ENCODE measurements at regions not wholly inside any gene's neighbourhood (a gene's known extent, or its start where the extent isn't known, plus 50 kb on each side); places are given as distances from the start of the nearest gene placed in this dataset.

DNA sequence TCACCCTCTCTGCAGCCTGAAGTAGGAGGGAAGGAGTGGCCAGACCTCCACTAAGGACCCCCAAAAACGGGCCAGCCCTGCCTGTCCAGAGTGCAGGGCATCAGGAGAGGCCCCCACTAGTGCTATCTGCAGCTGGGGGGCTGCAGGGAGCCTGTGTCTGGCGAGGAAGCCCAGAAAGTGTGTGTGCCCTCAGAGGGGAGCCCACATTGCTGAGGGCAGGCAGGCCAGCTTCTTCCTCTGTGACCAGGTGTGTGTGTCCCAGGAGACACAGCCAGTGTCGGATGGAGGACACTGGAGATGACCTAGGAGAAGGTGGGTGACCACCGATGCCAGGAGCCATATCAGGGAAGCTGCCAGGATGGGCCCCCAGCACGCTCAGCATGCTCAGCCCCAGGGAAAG lies 218.7 kb downstream of the IRX2 start:
- no peak for DNase-seq

DNA sequence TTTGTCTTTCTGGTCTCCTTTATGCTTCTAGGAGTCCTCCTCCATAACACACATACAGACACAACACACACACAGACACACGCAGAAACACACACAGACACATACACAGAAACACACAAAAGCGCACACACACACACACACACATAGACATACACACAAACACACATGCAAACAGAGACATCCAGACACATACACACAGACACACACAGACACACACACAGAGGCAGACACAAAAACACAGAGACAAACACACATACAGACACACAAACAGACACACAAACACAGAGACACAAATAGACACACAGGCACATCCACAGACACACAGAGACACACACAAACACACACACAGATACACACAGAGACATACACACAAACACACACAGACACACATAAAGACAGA lies 220.2 kb downstream of the IRX2 start:
- DNase-seq: no peak

DNA sequence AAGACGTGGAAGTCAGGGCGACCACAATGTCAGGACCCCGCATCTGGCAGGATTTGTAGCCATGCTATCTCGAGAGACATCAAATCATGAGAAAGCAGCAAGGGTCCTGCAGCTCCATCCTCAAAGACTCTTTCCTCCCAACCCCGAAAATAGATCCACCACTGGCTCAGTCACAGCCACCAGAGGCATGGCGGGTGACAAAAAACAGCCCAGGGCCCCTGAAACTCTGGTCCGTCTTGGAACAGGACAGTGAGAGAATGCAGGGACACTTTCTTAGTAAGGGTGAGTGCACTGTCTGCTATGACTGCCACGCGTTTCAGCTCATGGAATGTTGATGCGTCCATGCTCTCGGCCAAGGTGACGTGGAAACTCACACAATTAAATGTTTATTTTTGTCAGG lies 220.9 kb downstream of the IRX2 start:
- no peak for DNase-seq

DNA sequence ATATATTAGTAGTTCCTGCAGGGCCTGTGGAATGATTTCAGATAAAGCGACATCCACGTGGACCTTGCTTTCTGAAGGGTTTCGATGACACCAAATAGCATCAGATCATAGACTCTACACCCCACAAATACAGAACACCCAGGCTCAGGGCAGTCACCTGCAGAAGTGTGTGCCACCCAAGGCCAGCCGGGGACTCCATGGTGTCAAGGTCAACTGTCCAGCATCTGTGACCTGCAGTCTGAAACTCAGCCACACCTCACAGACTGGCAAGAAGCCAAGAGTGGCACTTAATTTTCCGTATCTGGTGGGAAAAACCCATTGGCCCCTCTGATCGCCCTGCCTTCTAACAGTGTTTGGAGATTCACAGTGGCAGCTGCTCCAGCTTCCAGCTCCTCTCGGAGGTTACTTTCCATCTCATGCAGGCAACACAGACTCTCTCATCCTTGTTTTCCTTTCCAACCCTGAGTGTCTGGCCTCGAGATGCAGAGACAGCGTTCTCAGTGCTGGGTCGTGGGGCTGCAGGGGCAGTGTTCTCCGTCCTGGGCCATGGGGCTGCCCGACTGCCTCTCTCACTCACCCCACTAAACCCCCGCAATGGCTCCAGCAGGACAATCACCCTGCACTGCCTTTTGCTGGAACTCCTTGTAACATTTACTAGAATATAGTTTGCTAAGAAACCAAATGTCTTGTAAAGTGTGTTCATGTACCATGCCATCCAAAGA lies 221.9 kb downstream of the IRX2 start:
- DNase-seq: no peak

DNA sequence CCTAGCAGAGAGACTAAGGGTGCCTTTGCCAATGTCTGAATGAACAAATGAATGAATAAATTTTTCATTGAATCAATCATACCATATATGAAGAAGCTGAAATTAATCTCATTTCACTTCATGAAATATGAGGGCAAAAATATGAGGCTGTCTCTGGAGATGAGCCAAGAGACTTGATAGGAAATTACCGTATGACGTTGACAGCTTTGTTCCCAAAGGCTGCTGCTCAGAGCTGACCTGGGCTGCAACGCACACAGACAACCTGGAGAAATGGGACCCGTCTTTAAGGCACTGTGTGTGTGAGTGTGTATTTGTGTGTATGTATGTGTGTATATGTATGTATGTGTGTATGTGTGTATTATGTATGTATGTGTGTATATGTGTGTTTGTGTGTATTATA lies 226.1 kb downstream of the IRX2 start:
- no peak for DNase-seq

DNA sequence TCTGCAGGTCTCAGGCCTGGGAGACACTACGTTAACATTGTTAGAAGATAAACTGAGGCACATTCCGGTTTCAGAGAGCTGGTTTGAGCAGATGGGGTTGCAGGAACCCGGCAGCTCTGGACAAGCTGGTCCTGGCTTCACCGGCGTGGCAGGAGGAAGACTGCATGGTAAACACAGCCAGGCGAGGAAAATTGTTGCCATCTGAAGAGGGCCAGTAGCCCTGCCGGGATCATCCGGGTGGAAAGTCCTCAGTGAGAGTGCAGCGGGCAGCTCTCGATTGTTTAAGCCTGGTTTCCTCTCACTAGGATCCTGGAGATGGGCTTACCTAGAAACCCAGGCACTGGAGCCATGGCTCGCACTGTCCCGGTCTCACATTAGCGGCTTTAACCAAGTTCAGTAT lies 226.9 kb downstream of the IRX2 start:
- DNase-seq: no peak

DNA sequence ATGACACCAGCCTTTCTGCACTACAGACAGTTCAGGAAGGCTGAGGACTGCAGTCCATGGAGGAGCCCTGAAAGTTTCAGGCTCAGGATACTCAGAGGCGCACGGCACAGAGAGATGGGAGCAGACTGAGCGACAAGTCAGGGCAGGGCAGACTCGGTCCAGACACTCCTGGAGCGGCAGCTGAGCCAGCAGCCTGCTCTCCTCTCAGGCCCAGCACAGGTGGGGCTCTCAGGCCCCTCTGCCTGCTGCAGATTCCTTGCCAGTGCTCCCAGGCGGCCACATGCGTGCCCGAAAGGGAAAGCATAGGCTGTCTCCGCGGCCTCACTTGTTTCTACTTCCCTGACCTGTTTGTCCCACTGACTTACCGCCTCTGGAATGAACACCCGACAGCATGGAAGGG lies 228.3 kb downstream of the IRX2 start:
- DNase-seq: no peak

DNA sequence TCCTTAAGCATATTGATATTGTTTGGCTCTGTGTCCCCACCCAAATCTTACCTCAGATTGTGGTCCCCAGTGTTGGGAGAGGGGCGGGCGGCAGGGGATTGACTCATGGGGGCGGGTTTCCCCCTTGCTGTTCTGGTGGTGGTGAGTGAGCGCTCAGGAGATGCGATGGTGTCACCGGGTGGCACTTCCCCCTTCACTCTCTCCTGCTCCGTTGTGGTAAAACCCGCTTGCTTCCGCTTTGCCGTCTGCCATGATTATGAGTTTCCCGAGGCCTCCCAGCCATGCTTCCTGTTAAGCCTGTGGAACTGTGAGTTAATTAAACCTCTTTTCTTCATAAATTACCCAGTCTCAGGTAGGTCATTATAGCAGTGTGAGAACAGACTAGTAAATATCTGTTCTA lies 229.1 kb downstream of the IRX2 start:
- DNase-seq: no peak

DNA sequence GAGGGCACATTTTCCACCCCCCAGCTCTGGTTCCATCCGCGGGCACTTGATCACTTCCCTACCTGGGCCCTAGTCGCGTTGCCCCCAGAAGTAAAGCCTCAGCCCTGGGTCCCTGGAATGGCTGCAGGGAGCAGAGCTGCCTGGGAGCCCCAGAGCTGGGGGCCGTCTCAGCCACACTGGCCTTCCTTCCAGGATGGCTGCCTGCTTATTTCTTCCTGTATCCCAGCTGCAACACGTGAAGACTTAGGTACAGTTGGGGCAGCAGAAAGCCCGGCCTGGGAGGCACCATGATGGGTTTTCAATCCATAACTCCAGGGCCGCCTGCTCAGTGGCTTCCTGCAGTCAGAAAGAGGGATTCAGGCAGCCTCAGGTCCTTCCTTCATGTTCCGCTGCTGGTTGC lies 232.3 kb downstream of the IRX2 start:
- DNase-seq: no peak

DNA sequence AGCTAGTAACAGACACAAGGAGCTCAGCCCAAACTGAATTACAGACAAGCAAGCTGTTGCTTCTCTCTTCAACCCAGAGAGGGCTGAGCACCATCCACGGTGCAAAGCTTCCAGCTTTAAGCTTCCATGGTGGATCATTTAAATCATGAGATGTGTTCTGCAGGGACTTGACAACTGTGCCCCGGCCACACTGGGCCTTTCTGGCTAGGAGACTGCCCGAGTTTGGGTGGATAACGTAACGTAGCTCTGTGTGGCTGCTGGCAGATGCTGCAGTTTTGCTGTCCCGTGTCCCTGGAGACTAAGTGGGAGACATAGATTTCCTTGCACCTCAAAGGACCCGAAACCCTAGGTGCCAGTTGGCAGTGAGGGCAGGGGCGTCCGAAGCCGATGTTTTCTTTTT lies 234.0 kb downstream of the IRX2 start:
- DNase-seq: no peak

DNA sequence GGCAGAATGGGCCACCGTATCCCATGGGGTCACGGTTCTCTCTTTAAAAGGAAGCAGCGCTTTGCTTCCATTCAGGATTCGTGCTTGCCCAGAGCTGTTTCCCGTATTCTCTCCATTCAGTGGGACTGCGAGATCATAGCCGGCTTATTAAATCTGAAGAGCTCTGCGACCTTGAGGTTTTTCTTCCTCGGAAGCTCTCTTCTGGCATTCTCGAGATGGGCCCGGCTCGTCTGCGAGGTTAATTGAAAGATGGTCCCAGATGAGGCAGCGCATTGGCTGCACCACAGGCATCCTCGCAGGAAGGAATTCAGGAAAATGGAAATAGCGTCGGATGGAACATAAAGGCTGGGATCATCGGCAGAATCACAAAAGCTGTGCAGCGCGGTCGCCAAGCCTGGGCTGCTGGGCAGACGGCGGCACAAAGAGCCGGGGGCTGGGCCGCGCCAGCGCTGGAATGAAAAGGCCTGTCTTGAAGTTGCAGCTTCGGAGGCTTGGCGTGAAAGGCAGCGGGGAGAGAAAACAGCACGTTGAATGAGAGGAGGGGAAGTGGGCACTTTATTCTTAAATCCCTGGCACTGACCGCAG lies 236.2 kb downstream of the IRX2 start:
- DNase-seq: no peak

DNA sequence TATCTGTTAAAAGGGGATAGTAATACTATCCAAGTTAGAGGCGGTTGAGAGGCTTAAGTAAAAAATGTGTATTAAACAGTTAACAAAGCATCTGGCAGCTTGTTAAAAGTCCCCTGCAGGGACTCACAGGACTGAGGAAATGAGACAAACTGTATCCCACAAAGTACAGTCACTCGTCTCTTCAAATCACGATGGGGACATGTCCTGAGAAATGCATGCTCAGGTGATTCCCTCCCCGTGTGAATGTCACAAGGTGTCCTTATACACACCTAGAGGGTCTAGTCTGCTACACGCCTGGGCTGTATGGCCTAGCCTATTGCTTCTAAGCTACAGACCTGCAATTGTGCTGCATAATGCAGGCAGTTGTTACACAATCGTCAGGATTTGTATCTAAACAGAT lies 237.0 kb downstream of the IRX2 start:
- no peak for DNase-seq

DNA sequence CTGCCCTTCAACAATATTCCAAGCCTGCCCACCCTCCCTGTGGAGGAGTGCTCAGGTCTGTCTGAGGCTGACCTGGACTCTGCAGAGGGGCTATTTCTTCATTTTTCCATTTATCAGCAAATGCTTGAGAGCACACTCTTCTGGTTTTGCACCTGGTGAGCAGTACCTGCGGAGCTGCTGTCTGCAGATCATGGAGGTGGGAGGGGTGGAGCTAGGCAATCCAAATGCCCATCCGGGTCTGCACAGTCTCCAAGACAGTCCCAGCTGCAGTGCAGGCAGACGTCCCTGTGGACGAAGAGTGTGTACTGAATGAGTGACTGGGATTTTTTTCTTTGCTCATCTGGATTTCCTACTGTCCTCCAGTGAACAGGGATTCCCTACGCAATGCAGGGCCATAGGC lies 239.8 kb downstream of the IRX2 start:
- DNase-seq: no peak

DNA sequence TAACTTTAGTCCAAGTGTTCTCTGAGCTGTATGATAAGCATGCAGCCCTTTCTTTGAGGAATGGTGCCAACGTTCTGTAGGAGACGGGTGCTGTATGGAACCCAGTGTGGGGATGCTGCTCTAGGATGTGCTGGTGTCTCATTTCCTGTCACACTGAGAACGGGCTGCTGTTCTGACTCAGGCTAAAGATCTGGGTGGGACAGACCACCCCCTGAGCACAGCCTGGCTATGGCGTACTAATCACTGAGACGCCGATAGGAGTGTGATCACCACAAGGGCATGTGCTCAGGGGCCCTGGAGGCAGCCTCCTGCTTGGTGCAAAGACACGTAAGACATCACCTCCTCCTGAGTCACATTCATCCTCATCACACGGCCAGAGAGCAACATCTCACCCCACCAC lies 240.4 kb downstream of the IRX2 start:
- DNase-seq: no peak

DNA sequence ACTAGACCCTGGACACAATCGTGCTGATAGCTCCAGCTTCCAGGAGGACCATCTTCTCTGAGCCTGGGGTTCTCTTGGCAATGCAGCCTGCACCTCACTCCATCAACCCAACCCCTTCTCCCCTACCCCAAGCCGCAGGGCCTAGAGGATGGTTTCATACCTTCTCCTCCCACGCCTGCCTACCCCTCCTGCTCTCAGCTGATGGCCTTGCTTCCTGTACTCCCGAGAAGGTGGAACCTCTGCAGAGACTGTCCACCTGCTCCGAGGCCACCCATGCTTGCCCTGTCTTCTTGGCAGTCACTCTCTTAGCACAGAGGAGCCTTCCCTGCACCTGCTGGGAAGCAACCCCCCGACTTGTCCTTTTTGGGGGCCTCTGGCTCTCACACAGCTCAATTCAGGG lies 241.9 kb downstream of the IRX2 start:
- DNase-seq: no peak

DNA sequence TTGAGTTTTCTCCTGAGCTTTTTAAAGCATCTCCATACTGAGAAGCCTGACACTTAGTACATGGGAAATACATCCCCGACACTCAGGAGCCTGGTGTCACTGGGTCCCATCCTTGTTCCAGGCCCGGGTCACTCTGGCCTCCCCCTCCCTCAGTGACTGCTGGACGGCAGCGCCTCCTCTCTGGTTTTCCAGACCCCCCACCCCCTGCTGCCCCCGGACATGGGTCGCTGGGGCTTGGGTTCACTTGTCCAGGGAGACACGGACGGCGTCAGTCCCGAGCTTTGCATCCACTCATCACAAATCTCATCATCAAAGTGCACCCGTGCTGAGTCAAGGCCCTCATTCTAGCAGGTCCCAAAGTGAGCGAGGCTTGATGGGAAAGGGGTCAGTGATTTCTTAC lies 243.0 kb downstream of the IRX2 start:
- no peak for DNase-seq

DNA sequence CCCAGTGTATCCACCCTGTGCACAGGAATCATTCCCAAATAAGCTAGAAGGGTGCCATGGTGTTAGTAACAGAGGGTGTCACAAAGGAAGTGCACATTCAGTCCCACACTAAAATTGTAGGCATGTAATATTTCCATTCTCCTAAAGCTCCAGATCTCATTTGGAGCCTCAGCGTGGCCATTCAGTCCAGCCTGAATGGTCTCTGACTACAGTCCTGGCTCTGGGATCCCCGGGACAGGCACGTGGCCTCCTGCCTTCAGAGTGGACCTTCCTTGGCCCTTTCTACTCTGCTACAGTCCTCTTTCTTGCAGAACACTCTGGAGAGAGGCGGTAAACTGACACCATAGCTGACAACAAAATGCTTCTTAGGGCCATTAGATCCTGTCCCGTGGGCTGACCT lies 243.9 kb downstream of the IRX2 start:
- no peak for DNase-seq

DNA sequence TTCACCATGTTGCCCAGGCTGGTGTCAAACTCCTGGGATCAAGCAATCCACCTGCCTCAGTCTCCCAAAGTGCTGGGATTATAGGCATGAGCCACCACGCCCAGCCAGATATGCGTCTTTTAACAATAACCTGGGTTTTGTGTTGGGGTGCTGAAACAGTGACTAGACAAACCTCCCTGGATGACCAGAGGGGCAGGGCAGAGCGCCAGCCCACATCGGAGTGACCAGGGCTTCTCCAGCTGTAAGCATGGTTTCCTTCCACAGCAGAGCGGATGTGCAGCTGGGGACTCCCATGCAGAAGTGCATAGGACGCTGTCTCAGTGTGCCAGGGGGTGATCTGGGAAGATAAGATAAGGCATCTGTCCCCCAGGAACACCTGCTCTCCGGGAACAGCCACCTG lies 244.9 kb downstream of the IRX2 start:
- DNase-seq: no peak

DNA sequence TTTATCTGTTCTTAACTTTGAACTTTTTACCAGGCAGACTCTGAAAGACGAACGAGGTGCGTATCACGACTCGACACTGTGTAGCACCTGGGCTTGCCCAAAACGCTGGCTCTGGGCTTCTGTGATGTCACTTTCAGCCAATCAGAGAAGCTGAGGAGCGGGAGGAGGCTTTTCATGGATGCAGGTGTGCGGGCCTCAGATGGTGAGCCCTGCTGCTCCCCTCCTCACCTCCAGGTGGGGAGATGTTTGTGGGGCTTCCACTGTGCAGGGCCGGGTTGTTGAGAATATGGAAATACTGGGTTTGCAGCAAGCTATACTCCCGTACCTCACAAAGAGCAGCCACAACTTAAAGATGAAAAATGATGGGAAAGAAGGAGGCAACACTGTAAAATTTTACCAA lies 246.3 kb downstream of the IRX2 start:
- DNase-seq: no peak

DNA sequence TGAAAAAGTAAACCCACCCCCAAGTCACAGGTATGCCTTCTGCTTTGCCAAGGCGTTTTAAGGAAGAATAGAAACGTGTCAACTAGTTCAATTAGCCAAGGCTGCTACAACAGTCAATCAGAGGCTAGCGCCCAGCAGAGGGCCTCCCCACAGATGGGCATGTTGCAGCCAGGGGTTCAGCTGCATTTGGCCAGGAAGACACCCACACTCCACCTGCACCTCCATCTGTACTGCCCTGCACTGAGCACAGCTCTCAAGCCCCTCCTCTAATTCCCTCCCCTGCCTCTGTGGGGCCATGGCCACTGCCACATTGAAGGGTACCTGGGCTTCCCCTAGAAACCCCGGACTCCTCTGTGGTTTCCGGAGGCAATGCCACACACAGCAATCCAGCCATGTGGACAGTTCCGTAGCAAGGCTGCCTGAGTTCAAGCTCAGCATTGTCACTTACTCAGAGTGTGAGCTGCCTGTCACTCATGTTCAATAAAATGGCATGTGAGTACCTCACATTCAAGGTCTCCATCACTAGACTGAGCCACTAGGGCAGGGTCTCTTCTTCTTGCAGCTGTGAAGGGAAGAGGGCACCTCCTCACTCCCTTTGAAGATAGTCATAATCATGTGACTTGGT lies 248.4 kb downstream of the IRX2 start:
- DNase-seq: no peak

DNA sequence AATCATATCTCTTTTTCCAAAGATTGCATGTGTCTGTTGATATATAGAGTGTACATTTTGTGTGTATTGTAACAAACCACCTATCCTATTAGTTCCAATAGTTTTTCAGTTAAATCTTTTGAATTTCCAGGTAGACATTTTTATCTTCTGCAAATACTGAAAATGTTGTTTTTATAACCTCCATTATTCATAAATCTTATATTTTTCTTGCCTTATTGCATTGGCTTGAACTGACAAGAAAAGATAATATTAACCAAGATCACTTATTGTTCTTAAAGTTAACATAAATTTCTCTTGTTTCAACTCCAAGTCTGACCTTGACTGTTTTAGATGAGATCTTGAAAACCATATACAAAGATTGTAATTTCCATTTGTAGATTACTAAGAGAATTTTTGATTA lies 251.6 kb downstream of the IRX2 start:
- DNase-seq: no peak

DNA sequence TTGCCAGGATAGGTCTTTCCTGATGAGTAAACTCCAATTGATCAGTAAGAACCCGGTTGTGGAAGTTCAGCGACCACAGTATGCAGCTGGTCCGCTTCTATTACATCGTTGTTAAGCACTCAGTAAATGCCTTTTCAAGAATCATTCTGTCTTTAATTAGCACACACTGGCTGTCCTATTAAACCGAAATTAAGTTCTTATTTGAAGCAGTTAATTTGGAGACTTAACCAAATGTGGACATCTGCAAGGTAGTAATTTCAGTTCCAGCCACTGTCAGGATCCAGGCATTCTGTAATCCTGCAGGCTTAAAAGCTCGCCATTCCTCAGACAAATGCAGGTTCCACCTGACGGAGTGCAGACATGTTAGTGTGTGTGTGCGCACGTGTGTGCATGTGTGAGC lies 254.6 kb downstream of the IRX2 start:
- DNase-seq: no peak

DNA sequence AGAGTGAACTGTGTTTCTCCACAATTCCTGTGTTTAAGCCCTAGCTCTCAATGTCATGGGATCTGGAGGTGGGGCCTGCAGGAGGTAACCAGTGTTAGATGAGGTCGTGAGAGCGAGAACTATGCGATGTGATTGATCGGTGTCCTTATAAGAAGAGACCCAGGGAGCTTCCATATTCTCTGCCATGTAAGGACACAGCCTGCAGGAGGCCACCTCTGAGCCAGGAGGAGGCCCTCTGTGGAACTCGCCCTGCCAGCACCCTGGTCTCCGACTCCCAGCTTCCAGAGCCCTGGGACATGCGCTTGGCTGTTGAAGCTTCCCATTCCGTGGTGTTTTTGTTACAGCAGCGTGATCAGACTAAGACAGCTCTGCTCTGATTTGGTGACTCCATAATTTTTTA lies 255.4 kb downstream of the IRX2 start:
- no peak for DNase-seq

DNA sequence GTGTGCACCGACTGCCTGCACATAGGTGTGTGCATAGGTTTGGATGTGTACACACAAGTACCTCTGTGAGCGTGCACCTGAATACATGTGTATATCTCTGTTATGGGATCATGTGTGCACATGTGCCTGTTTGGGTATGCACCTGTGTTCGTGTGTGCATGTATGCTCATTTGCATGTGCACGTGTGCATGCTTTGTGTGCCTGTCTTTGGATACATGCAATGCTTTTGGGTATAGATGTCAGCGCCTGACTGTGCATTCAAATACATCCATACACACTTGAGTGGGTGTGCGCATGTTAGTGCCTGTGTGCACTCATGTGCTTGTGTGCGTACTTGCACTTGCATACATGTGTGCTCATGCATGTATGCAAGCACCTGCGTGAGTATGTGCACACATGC lies 258.1 kb downstream of the IRX2 start:
- DNase-seq: no peak

Data from left kidney (tissue), 1 donor.